Astrocyte of the cerebellum (primary cell): ENCODE measurements at regions not wholly inside any gene's neighbourhood (a gene's known extent, or its start where the extent isn't known, plus 50 kb on each side); places are given as distances from the start of the nearest gene placed in this dataset.
"Not testable (repeated sequence)": the region's sequence is repeated elsewhere in the genome, so short reads cannot be mapped to it uniquely, and the experiment has no call there.

Source experiments
- DNase-seq: peaks from one replicate; pipeline ENCODE4 v3.0.0-alpha.2; 2011; ENCODE audit warnings: low read depth
- H3K4me3 ChIP-seq: 2 replicates; pipeline ENCODE4 v1.5.1; 2011; ENCODE audit warnings: mild to moderate bottlenecking, low read depth, low read length, moderate library complexity
- CTCF ChIP-seq: IDR thresholded peaks from 2 replicates; pipeline ENCODE4 v1.5.1; 2012; ENCODE audit warnings: low read length, low read depth, moderate library complexity, mild to moderate bottlenecking; ENCODE audit errors: missing control alignments
- in situ Hi-C: cut with HindIII; loops from 2 replicates; pipeline ENCODE4 v1.10.0; 2017; ENCODE audit warnings: low sequenced_read_pairs

- in situ Hi-C loops = no loop called here
- no peak for TF ChIP-seq CTCF
- no peak overlapping the region for H3K4me3 ChIP-seq
- DNase-seq = no peak
Measured at GRCh38 chr14:58769771-58770170, 132.0 kb downstream of the DACT1 start.

GRCh38 chr14:58770491-58770982 lies 132.8 kb downstream of the DACT1 start:
- no peak for TF ChIP-seq CTCF
- DNase-seq = no peak
- H3K4me3 ChIP-seq = no peak overlapping the region
- in situ Hi-C loops = no loop called here

- TF ChIP-seq CTCF = no peak
- in situ Hi-C loops = no loop called here
- DNase-seq = no peak
- no peak overlapping the region for H3K4me3 ChIP-seq
Measured at GRCh38 chr14:58771016-58771415, 133.3 kb downstream of the DACT1 start.

GRCh38 chr14:58772116-58772515 lies 134.4 kb downstream of the DACT1 start:
- DNase-seq = no peak
- in situ Hi-C loops = no loop called here
- no peak overlapping the region for H3K4me3 ChIP-seq
- no peak for TF ChIP-seq CTCF

- no peak for TF ChIP-seq CTCF
- H3K4me3 ChIP-seq = no peak overlapping the region
- in situ Hi-C loops = no loop called here
- no peak for DNase-seq
Measured at GRCh38 chr14:58772794-58773620, 135.2 kb downstream of the DACT1 start.

GRCh38 chr14:58774531-58774930 lies 136.8 kb downstream of the DACT1 start:
- in situ Hi-C loops = no loop called here
- no peak overlapping the region for H3K4me3 ChIP-seq
- DNase-seq = no peak
- TF ChIP-seq CTCF = no peak

GRCh38 chr14:58775130-58775529 lies 137.4 kb downstream of the DACT1 start:
- DNase-seq, H3K4me3 ChIP-seq, in situ Hi-C loops: not testable (repeated sequence)
